HL-60/S4 treated with phorbol 12-myristate 13-acetate at 8.2 ng/mL for 4 days and 3 days (cell line): ENCODE measurements at regions not wholly inside any gene's neighbourhood (a gene's known extent, or its start where the extent isn't known, plus 50 kb on each side); places are given as distances from the start of the nearest gene placed in this dataset.

ENCODE experiments used
- in situ Hi-C: fragments of 300-500 bp; cut with MboI; formaldehyde crosslinking; loops from 2 replicates; pipeline ENCODE4 v1.15.0; 2022; ENCODE audit warnings: low sequenced_read_pairs

DNA sequence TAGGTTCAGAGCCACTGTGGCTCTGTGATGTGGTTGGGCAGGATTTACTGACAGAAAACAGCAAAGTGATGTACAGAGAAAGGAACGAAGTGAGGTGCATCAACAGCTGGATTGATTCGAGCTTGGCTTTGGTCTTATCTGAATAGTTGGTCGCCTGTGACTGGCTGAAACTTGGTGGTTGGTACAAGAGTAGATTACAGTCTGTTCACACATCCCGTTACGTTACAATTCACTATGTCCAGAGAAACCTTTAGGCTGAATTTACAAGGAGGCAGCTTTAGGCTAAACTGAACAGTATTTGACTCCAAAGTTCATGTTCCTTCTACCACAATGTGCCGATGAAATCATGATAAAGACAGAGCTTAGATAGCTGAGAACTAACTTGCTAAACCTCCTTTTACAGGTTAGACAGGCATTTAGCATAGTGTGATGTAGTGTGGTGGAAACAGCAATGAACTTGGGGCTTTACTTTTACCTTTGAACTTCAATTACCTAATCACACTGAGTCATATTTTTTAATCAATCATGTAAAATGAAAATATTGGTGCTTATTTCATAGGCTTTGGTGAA lies 210.2 kb upstream of the PUM3 start:
- in situ Hi-C loops: no loop called here

DNA sequence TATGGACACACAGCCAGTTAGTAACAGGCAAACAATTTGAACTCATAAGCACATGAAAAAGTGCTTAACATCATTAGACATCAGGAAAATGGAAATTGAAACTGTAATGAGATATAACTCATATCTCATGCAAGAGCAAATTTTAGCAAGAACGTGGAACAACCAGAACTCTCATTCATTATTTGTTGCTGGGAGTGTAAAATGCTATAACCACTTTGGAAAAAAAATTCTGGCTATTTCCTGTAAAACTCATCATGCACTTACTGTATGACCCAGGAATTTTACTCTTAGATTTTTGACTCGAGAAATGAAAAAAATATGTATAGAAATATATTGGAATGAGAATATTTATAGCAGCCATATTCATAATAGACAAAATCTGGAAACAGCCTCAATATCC lies 205.7 kb upstream of the PUM3 start:
- in situ Hi-C loops: loop anchor here (25.0 kb wide), 1 partner anchor 112 kb away; no protein-coding TSS in a partner anchor

- in situ Hi-C loops: loop anchor here (25.0 kb wide), 1 partner anchor 111 kb away; no protein-coding TSS in a partner anchor
Measured at GRCh38 chr9:3047912-3048311, 204.0 kb upstream of the PUM3 start.

DNA sequence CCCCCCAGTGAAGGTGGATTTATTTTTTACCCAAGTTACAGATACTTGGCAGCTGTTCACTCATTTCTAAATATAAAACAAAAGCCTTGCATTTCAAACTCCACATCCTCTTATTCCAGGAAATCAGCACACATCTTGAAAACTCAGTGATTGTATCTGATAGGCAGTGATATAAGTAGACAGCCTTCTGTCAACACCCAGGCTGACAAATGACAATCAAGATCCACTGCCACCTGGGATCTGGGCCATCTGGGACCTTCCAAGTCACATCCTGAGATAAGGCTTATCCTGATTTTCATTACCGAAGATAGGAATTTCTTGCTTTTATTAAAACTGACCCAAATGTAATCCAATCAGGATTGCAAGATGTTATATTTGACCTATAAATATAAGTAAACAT lies 201.3 kb upstream of the PUM3 start:
- in situ Hi-C loops: loop anchor here (25.0 kb wide), 1 partner anchor 108 kb away; no protein-coding TSS in a partner anchor

DNA sequence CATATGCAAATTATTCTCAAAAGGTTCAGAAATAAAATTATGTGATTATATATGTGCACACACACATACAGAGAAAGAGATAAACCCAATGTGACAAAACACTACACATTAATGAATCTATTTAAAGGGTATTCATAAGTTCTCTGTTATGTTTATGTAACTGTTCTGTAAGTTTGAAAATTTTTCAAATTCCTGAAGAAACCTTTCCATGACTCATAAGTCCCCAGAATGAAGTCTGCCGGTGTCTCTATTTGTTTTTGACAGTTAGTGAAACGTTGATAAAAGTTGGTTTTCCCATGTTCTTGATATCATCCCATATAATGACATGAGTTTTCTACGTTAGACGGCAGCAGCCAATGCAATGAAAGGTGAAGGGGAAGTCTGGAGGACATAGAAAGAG lies 199.5 kb upstream of the PUM3 start:
- in situ Hi-C loops: loop anchor here (25.0 kb wide), 1 partner anchor 106 kb away; no protein-coding TSS in a partner anchor

GRCh38 chr9:3040761-3041160 lies 196.9 kb upstream of the PUM3 start:
- in situ Hi-C loops: loop anchor here (25.0 kb wide), 1 partner anchor 103 kb away; no protein-coding TSS in a partner anchor

GRCh38 chr9:3036333-3036700 lies 192.4 kb upstream of the PUM3 start:
- in situ Hi-C loops: loop anchor here (25.0 kb wide), 1 partner anchor 99 kb away; no protein-coding TSS in a partner anchor

- in situ Hi-C loops: loop anchor here (25.0 kb wide), 1 partner anchor 98 kb away; no protein-coding TSS in a partner anchor
Measured at GRCh38 chr9:3035579-3036332, 191.9 kb upstream of the PUM3 start.

- in situ Hi-C loops: loop anchor here (25.0 kb wide), 1 partner anchor 96 kb away; no protein-coding TSS in a partner anchor
Measured at GRCh38 chr9:3032898-3033297, 189.0 kb upstream of the PUM3 start.

GRCh38 chr9:3028535-3028934 lies 184.6 kb upstream of the PUM3 start:
- in situ Hi-C loops: loop anchor here (25.0 kb wide), 1 partner anchor 91 kb away; no protein-coding TSS in a partner anchor

GRCh38 chr9:3027210-3027609 lies 183.3 kb upstream of the PUM3 start:
- in situ Hi-C loops: loop anchor here (25.0 kb wide), 1 partner anchor 90 kb away; no protein-coding TSS in a partner anchor

DNA sequence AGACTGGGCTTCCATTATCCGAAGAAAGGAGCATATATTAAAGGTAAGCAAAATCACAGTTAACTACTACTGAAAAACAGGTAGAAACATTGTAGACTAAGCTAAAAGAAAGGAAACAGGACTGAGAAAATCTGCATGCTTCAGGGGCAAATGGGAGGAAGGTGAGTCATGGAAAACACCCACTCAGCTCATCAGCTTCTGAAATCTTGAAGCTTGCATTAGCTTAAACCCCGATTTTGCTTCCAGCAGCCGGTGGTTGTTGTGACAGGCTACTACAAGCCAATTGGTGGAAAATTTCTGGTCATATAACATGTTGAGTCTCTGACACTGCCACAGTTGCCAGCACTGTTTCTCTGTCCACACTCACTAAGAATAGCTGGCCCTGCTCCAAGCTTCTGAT lies 179.6 kb upstream of the PUM3 start:
- in situ Hi-C loops: no loop called here

GRCh38 chr9:3018691-3019230 lies 174.9 kb upstream of the PUM3 start:
- in situ Hi-C loops: no loop called here

DNA sequence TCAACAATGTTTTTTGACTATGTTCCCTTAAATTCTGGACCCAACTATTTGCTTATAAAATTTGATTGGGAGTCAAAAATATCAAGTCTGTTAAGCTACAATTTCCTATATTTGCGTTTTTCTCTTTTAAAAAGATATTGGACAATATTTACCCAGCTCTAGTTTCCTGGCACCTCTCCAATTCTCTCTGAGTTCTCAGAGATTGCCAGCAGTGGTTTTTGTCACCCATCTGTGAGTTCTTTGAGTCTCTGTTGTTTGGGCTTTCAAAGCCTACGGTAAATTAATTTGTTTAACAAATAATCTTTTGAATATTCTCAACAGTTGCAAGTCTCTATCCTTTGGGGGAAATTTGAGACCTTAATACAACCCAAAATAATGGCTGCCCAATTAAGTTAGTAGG lies 174.2 kb upstream of the PUM3 start:
- in situ Hi-C loops: no loop called here

GRCh38 chr9:3014178-3014577 lies 170.3 kb upstream of the PUM3 start:
- in situ Hi-C loops: no loop called here

DNA sequence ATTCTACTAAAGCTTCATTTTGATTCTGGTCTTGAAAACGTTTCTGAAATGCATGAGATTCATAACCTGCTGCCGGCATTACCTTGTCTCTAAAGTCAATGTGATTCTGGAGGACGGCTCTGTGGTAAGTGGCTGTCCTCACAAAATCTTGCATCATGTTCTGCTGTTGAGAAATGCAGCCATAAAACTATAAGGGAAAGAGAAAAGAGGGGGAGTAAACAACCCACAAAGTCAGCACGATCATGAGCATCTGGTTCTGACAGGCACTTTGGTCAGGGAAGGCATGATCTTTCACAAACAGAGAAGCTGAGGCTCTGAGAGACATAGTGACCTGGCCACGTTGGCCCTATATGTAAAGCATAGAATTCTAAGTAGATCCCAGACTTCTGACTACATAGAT lies 168.9 kb upstream of the PUM3 start:
- in situ Hi-C loops: no loop called here

- in situ Hi-C loops: no loop called here
Measured at GRCh38 chr9:3012245-3012644, 168.3 kb upstream of the PUM3 start.

GRCh38 chr9:3008091-3008490 lies 164.2 kb upstream of the PUM3 start:
- in situ Hi-C loops: no loop called here

GRCh38 chr9:3007326-3007725 lies 163.4 kb upstream of the PUM3 start:
- in situ Hi-C loops: no loop called here

DNA sequence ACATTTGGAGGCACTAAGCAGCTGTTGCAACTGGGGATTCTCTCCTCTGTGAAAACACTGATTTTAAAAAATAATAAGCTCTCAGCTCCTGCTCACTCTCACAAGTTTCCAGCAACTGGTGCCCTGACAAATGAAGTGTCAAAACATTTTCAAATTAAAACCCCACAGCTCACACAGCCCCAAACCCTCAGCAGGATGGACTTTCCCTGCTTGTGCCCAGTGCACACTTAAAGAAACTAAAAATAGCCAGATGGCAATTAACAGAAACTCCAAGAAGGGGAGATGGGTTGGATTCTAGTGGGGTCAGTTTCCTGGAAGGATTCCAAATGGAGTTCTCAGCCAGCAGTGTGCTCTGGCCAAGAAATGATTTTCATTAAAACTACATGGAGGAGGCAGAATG lies 163.0 kb upstream of the PUM3 start:
- in situ Hi-C loops: no loop called here

DNA sequence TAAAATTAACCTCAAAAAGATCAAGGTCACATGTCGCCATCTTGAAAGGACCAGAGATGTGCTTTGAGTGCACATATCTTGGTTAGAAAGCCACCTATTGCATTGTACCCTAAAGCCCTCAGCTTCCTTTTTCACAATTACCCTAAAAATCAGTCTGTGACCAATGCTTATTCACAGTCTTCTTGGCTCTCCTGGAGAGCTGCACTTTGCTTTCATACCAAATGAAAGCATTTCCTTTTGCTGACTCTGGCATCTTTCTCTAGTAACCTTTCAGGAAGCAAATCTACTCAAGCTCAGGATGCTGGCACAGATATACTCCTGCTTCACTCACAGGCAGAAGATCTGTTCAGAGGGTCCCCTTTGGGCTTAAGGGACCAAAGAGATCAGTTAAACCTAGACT lies 160.7 kb upstream of the PUM3 start:
- in situ Hi-C loops: no loop called here

DNA sequence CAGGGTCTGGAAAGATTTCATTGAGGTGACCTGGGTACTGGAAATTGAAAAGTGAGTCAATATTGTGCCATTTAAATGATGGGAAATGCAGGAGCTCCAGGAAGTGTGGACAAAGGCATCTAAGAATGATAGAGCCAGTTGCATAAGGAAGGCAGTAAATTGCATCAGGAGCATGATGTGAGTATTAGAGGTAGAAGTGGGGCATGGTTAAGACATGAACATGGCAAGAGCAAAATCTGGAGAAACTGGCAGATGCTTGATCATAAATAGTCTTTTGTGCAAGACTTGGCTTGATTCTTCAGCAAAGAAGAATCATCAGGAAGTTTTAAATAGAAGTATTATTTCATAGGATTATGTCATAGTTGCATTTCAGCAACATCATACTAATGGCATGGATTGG lies 157.4 kb upstream of the PUM3 start:
- in situ Hi-C loops: no loop called here
